ENCODE measurements at regions not wholly inside any gene's neighbourhood (a gene's known extent, or its start where the extent isn't known, plus 50 kb on each side); places are given as distances from the start of the nearest gene placed in this dataset.

DNA sequence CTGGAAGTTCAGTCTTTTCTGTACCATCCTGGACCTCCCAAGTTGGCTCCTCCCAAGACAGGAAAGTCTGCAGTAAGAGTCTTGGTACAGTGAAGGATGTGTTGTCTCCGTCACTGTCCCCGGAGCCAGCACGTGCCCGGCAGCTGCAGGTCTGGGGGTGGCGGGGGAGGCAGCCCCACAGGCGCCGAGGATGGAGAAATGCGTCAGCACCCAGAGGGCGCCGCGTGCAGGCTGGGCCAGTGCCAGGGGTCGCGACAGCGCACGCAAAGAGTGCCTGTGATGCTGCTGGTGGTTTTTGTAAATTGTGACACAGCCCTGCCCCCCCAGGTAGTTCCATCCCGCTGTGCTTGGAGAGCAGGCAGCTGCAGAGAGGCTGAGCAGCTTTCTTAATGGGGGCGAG, 1200.5 kb downstream of the BRD1 start:
- TF ChIP-seq CTCF (IDR thresholded peaks at IDR 0.05) = no peak
- TF ChIP-seq POLR2A (IDR thresholded peaks at IDR 0.05) = no peak
- TF ChIP-seq EP300 (IDR thresholded peaks at IDR 0.05) = no peak
- no peak for TF ChIP-seq POLR2AphosphoS5 (IDR thresholded peaks at IDR 0.05)
